Ishikawa (cell line): ENCODE measurements at regions not wholly inside any gene's neighbourhood (a gene's known extent, or its start where the extent isn't known, plus 50 kb on each side); places are given as distances from the start of the nearest gene placed in this dataset.

Experiments
- CEBPB ChIP-seq: IDR thresholded peaks from 2 replicates; pipeline ENCODE4 v1.6.1; 2012
- RAD21 ChIP-seq: IDR thresholded peaks from 2 replicates; pipeline ENCODE4 v1.6.1; 2012; ENCODE audit warnings: low read depth

GRCh38 chr10:124212702-124213101 lies 119.3 kb upstream of the CHST15 start:
- TF ChIP-seq RAD21 (no peak), CEBPB (no peak)
